Hepatocyte (in vitro differentiated cells): ENCODE measurements at regions not wholly inside any gene's neighbourhood (a gene's known extent, or its start where the extent isn't known, plus 50 kb on each side); places are given as distances from the start of the nearest gene placed in this dataset.

Experiments
- DNase-seq: peaks from one replicate; pipeline ENCODE4 v3.0.0-alpha.2; 2016; ENCODE audit warnings: low spot score
- H2AFZ ChIP-seq: fragments of 200-600 bp; sonication (generic); 2 replicates; pipeline ENCODE4 v1.6.0; 2016; ENCODE audit warnings: antibody characterized with exemption, mild to moderate bottlenecking
- H3K27ac ChIP-seq: fragments of 200-600 bp; sonication (generic); 2 replicates; pipeline ENCODE4 v1.5.1; 2016; ENCODE audit warnings: mild to moderate bottlenecking
- H3K27me3 ChIP-seq: fragments of 200-600 bp; sonication (generic); 2 replicates; pipeline ENCODE4 v1.6.1; 2016
- H3K36me3 ChIP-seq: fragments of 200-600 bp; sonication (generic); replicated peaks from 2 replicates; pipeline ENCODE4 v1.5.1; 2016; ENCODE audit warnings: low read depth; ENCODE audit not compliant: insufficient read depth
- H3K4me1 ChIP-seq: fragments of 200-600 bp; sonication (generic); 2 replicates; pipeline ENCODE4 v1.5.1; 2016; ENCODE audit warnings: mild to moderate bottlenecking, moderate library complexity; ENCODE audit not compliant: insufficient read depth
- H3K4me2 ChIP-seq: fragments of 200-600 bp; sonication (generic); 2 replicates; pipeline ENCODE4 v1.6.0; 2016
- H3K4me3 ChIP-seq: fragments of 200-600 bp; sonication (generic); 2 replicates; pipeline ENCODE4 v1.5.1; 2016; ENCODE audit warnings: mild to moderate bottlenecking
- H3K79me2 ChIP-seq: fragments of 200-600 bp; sonication (generic); 2 replicates; pipeline ENCODE4 v1.6.0; 2017; ENCODE audit warnings: mild to moderate bottlenecking
- H3K9me2 ChIP-seq: fragments of 200-600 bp; sonication (generic); replicated peaks from 2 replicates; pipeline ENCODE4 v1.6.0; 2017; ENCODE audit warnings: mild to moderate bottlenecking; ENCODE audit not compliant: insufficient read depth
- H3K9me3 ChIP-seq: fragments of 200-600 bp; sonication (generic); 2 replicates; pipeline ENCODE4 v1.5.1; 2016; ENCODE audit warnings: low read depth, mild to moderate bottlenecking
- H4K20me1 ChIP-seq: fragments of 200-600 bp; sonication (generic); 2 replicates; pipeline ENCODE4 v1.6.0; 2016; ENCODE audit warnings: mild to moderate bottlenecking; ENCODE audit not compliant: insufficient read depth, poor library complexity, severe bottlenecking
- CTCF ChIP-seq: fragments of 200-600 bp; sonication (generic); IDR thresholded peaks from 2 replicates; pipeline ENCODE4 v1.5.1; 2016; ENCODE audit warnings: antibody characterized with exemption, mild to moderate bottlenecking; ENCODE audit not compliant: poor library complexity
- EZH2 ChIP-seq: fragments of 200-600 bp; sonication (generic); IDR thresholded peaks from 2 replicates; pipeline ENCODE4 v1.6.1; 2016; ENCODE audit warnings: antibody characterized with exemption, mild to moderate bottlenecking, borderline replicate concordance
- EZH2phosphoT487 ChIP-seq: fragments of 200-600 bp; sonication (generic); IDR thresholded peaks from one replicate; pipeline ENCODE4 v1.6.1; 2018; ENCODE audit warnings: antibody characterized with exemption, mild to moderate bottlenecking, low read depth, moderate library complexity; ENCODE audit not compliant: unreplicated experiment, severe bottlenecking
- WGBS: methylation state at CpG from one replicate; pipeline ENCODE4 v1.1.6; 2016; ENCODE audit warnings: low lambda C conversion rate; ENCODE audit errors: missing lambda C conversion rate; 5-methylcytosine and 5-hydroxymethylcytosine counted together

- no peak overlapping the region for H3K4me3 ChIP-seq
- no peaks in the 10 kb centered on the region for H4K20me1 ChIP-seq
- H3K4me2 ChIP-seq = peak overlapping the region; percentile 50
- peaks cover 19% of the 10 kb centered on the region for H3K4me1 ChIP-seq
- TF ChIP-seq CTCF (no peak), EZH2phosphoT487 (no peak), EZH2 (no peak)
- H3K79me2 ChIP-seq = no peaks in the 10 kb centered on the region
- H2AFZ ChIP-seq = peak overlapping the region; percentile 47
- no peaks in the 10 kb centered on the region for H3K9me2 ChIP-seq
- H3K27ac ChIP-seq = peak overlapping the region; percentile 77
- 55% methylated on average over 4 of the region's 4 CpGs for WGBS
- H3K36me3 ChIP-seq = no peaks in the 10 kb centered on the region
- no peaks in the 10 kb centered on the region for H3K27me3 ChIP-seq
- DNase-seq = peak; percentile 21
- H3K9me3 ChIP-seq = no peaks in the 10 kb centered on the region
These were observed 431.1 kb downstream of the DTWD2 start for GRCh38 chr5:118557251-118557661.

GRCh38 chr5:118556792-118557191 is 431.6 kb downstream of the DTWD2 start:
- H3K4me1 ChIP-seq = peaks cover 19% of the 10 kb centered on the region
- H3K36me3 ChIP-seq = no peaks in the 10 kb centered on the region
- H4K20me1 ChIP-seq = no peaks in the 10 kb centered on the region
- H3K9me2 ChIP-seq = no peaks in the 10 kb centered on the region
- no peaks in the 10 kb centered on the region for H3K9me3 ChIP-seq
- 87% methylated on average over 5 of the region's 5 CpGs for WGBS
- peak overlapping the region; percentile 47 for H2AFZ ChIP-seq
- peak overlapping the region; percentile 50 for H3K4me2 ChIP-seq
- H3K27me3 ChIP-seq = no peaks in the 10 kb centered on the region
- no peaks in the 10 kb centered on the region for H3K79me2 ChIP-seq
- peak overlapping the region; percentile 77 for H3K27ac ChIP-seq
- no peak overlapping the region for H3K4me3 ChIP-seq
- TF ChIP-seq CTCF (no peak), EZH2 (no peak), EZH2phosphoT487 (no peak)
- DNase-seq = no peak

- Histone ChIP-seq H3K9me2 (no peaks in the 10 kb centered on the region), H3K4me2 (no peak overlapping the region), H3K27ac (no peak overlapping the region), H3K9me3 (no peaks in the 10 kb centered on the region), H3K79me2 (no peaks in the 10 kb centered on the region), H3K4me3 (no peak overlapping the region), H3K36me3 (no peaks in the 10 kb centered on the region), H2AFZ (no peak overlapping the region), H4K20me1 (no peaks in the 10 kb centered on the region), H3K27me3 (no peaks in the 10 kb centered on the region), H3K4me1 (peaks cover 19% of the 10 kb centered on the region)
- WGBS = 68% methylated on average over 2 of the region's 2 CpGs
- DNase-seq = no peak
- TF ChIP-seq EZH2 = no peak
- no peak for TF ChIP-seq EZH2phosphoT487
- TF ChIP-seq CTCF = no peak
These were observed 432.6 kb downstream of the DTWD2 start for GRCh38 chr5:118555727-118556126.

GRCh38 chr5:118554981-118555380 is 433.4 kb downstream of the DTWD2 start:
- H3K4me1 ChIP-seq = peaks cover 21% of the 10 kb centered on the region
- no peak for DNase-seq
- no peak for TF ChIP-seq CTCF
- no peak for TF ChIP-seq EZH2phosphoT487
- TF ChIP-seq EZH2 = no peak
- H4K20me1 ChIP-seq = no peaks in the 10 kb centered on the region
- H3K4me3 ChIP-seq = no peak overlapping the region
- H3K27ac ChIP-seq = no peak overlapping the region
- no peak overlapping the region for H2AFZ ChIP-seq
- H3K27me3 ChIP-seq = no peaks in the 10 kb centered on the region
- H3K4me2 ChIP-seq = no peak overlapping the region
- H3K79me2 ChIP-seq = no peaks in the 10 kb centered on the region
- H3K9me2 ChIP-seq = no peaks in the 10 kb centered on the region
- H3K9me3 ChIP-seq = no peaks in the 10 kb centered on the region
- 60% methylated on average over 4 of the region's 4 CpGs for WGBS
- no peaks in the 10 kb centered on the region for H3K36me3 ChIP-seq
